ENCODE measurements at regions not wholly inside any gene's neighbourhood (a gene's known extent, or its start where the extent isn't known, plus 50 kb on each side); places are given as distances from the start of the nearest gene placed in this dataset.

- TF ChIP-seq RAD21 (IDR thresholded peaks at IDR 0.05; ENCODE audit: low read depth) (no peak), TCF12 (IDR thresholded peaks at IDR 0.05; ENCODE audit: low read depth) (no peak), USF1 (IDR thresholded peaks at IDR 0.05) (no peak), EP300 (IDR thresholded peaks at IDR 0.05; ENCODE audit: borderline replicate concordance) (no peak), NFIC (IDR thresholded peaks at IDR 0.05) (no peak), ZBTB7A (IDR thresholded peaks at IDR 0.05; ENCODE audit: low read depth) (no peak), REST (IDR thresholded peaks at IDR 0.05; ENCODE audit: low read depth) (no peak), YY1 (IDR thresholded peaks at IDR 0.05; ENCODE audit: low read depth) (no peak), FOXM1 (IDR thresholded peaks at IDR 0.05; ENCODE audit: borderline replicate concordance, low read depth) (no peak), CEBPB (IDR thresholded peaks at IDR 0.05) (no peak), TAF1 (IDR thresholded peaks at IDR 0.05; ENCODE audit: low read depth) (no peak), EGR1 (IDR thresholded peaks at IDR 0.05) (no peak), TEAD4 (IDR thresholded peaks at IDR 0.05) (no peak), CREB1 (IDR thresholded peaks at IDR 0.05; ENCODE audit: low read depth) (no peak), MAX (IDR thresholded peaks at IDR 0.05) (no peak)
These were observed 160.3 kb upstream of the TMEM45B start for GRCh38 chr11:129655247-129655832.

GRCh38 chr11:129657866-129658525, 157.7 kb upstream of the TMEM45B start:
- TF ChIP-seq TCF12 (IDR thresholded peaks at IDR 0.05; ENCODE audit: low read depth) = no peak
- no peak for TF ChIP-seq CEBPB (IDR thresholded peaks at IDR 0.05)
- TF ChIP-seq USF1 (IDR thresholded peaks at IDR 0.05) = no peak
- no peak for TF ChIP-seq MAX (IDR thresholded peaks at IDR 0.05)
- TF ChIP-seq YY1 (IDR thresholded peaks at IDR 0.05; ENCODE audit: low read depth) = no peak
- TF ChIP-seq NFIC (IDR thresholded peaks at IDR 0.05) = no peak
- no peak for TF ChIP-seq TEAD4 (IDR thresholded peaks at IDR 0.05)

- no peak for TF ChIP-seq MAX (IDR thresholded peaks at IDR 0.05)
- TF ChIP-seq TEAD4 (IDR thresholded peaks at IDR 0.05) = no peak
- TF ChIP-seq REST (IDR thresholded peaks at IDR 0.05; ENCODE audit: low read depth) = no peak
- TF ChIP-seq NFIC (IDR thresholded peaks at IDR 0.05) = no peak
- no peak for TF ChIP-seq YY1 (IDR thresholded peaks at IDR 0.05; ENCODE audit: low read depth)
- no peak for TF ChIP-seq EGR1 (IDR thresholded peaks at IDR 0.05)
- no peak for TF ChIP-seq ZBTB7A (IDR thresholded peaks at IDR 0.05; ENCODE audit: low read depth)
- no peak for TF ChIP-seq USF1 (IDR thresholded peaks at IDR 0.05)
These were observed 157.2 kb upstream of the TMEM45B start for GRCh38 chr11:129658526-129658867.

- TF ChIP-seq EP300 (IDR thresholded peaks at IDR 0.05; ENCODE audit: borderline replicate concordance) (no peak), FOXM1 (IDR thresholded peaks at IDR 0.05; ENCODE audit: borderline replicate concordance, low read depth) (no peak), YY1 (IDR thresholded peaks at IDR 0.05; ENCODE audit: low read depth) (no peak), USF1 (IDR thresholded peaks at IDR 0.05) (no peak), EGR1 (IDR thresholded peaks at IDR 0.05) (no peak), REST (IDR thresholded peaks at IDR 0.05; ENCODE audit: low read depth) (no peak), NFIC (IDR thresholded peaks at IDR 0.05) (no peak), CEBPB (IDR thresholded peaks at IDR 0.05) (no peak), TAF1 (IDR thresholded peaks at IDR 0.05; ENCODE audit: low read depth) (no peak), CREB1 (IDR thresholded peaks at IDR 0.05; ENCODE audit: low read depth) (no peak), TEAD4 (IDR thresholded peaks at IDR 0.05) (no peak), TCF12 (IDR thresholded peaks at IDR 0.05; ENCODE audit: low read depth) (no peak), MAX (IDR thresholded peaks at IDR 0.05) (no peak), ZBTB7A (IDR thresholded peaks at IDR 0.05; ENCODE audit: low read depth) (no peak)
These were observed 134.7 kb upstream of the TMEM45B start for GRCh38 chr11:129680907-129681306.

All from Ishikawa (cell line).